ENCODE measurements at regions not wholly inside any gene's neighbourhood (a gene's known extent, or its start where the extent isn't known, plus 50 kb on each side); places are given as distances from the start of the nearest gene placed in this dataset.
A peak's percentile ranks its signal among the peaks of the same experiment; 100 is the strongest.

DNA sequence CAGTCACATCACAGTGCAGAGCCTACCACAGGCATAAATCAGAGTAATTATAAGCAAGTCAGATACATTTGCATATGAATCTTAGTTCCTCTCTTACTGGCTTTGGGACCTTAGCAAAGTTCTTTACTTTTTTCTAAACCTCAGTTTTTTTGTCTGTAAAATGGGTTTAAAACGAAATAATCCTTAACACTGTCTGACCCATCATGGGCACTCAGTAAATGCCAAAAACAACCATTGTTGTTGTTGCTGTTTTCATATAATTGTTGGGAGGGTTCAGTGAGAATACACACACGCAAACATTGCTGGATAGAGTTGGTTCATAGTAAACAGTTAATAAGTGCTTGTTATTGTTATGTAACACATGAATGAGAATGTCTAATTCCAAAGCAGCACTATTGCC, 184.9 kb downstream of the BLID start:
- no peak overlapping the region for H3K4me3 ChIP-seq (ENCODE audit: low read depth, low read length)
- no peak for TF ChIP-seq CTCF (conservative IDR thresholded peaks at IDR 0.05; ENCODE audit: low read depth, low read length)
- no peak for DNase-seq (ENCODE audit: low read depth)

GRCh38 chr11:121930004-121930965, 185.7 kb downstream of the BLID start:
- no peak for TF ChIP-seq CTCF (conservative IDR thresholded peaks at IDR 0.05; ENCODE audit: low read depth, low read length)
- DNase-seq (ENCODE audit: low read depth): peak; percentile 19
- peak overlapping the region; percentile 45 for H3K4me3 ChIP-seq (ENCODE audit: low read depth, low read length)

DNA sequence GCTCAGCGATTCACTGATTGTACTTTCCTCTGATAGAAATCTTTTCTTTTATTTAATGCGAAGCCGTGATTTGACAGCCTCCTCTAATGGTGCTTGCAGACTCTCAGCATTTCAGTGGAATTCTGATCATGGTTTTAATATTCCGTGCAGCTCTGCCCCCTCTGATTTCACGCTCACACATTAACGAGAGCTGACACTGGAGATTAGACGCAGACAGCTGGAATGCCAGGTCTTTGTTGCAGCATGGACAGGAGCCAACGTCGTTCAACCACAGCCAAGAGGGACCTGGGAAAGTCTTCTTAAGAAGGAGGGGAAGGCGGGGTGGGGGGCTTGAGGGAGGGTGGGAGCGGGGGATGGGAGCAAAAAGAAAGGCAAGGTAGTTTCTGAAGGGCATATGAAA, 186.4 kb downstream of the BLID start:
- H3K4me3 ChIP-seq (ENCODE audit: low read depth, low read length): peak overlapping the region; percentile 45
- DNase-seq (ENCODE audit: low read depth): peak; percentile 47
- TF ChIP-seq CTCF (conservative IDR thresholded peaks at IDR 0.05; ENCODE audit: low read depth, low read length): no peak

GRCh38 chr11:121928597-121929580, 187.1 kb downstream of the BLID start:
- DNase-seq (ENCODE audit: low read depth): no peak
- no peak for TF ChIP-seq CTCF (conservative IDR thresholded peaks at IDR 0.05; ENCODE audit: low read depth, low read length)
- H3K4me3 ChIP-seq (ENCODE audit: low read depth, low read length): peak overlapping the region; percentile 45

DNA sequence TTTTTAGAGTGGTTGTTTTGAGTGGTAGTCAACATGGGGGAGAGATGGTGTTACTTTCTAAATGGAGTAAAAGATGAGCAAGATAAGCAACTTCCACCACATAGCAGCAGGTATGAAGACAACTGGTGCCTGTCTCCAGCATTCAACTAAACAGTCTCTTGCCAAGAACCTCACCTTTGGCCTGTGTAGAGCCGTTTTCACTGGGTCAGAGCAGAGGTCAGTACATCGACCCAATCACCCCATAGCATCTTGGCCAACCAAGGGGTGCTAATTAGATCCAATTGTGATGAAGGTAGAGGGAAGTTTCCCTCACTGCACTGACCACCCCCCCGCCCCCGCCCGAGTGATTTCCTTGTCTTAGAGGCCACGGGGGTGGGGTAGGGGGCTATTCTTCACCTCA, 188.2 kb downstream of the BLID start:
- no peak overlapping the region for H3K4me3 ChIP-seq (ENCODE audit: low read depth, low read length)
- DNase-seq (ENCODE audit: low read depth): no peak
- TF ChIP-seq CTCF (conservative IDR thresholded peaks at IDR 0.05; ENCODE audit: low read depth, low read length): no peak

- DNase-seq (ENCODE audit: low read depth): no peak
- H3K4me3 ChIP-seq (ENCODE audit: low read depth, low read length): no peak overlapping the region
- no peak for TF ChIP-seq CTCF (conservative IDR thresholded peaks at IDR 0.05; ENCODE audit: low read depth, low read length)
Observed at GRCh38 chr11:121927097-121927785, 188.8 kb downstream of the BLID start.
